Stomach (tissue), 4 donors: ENCODE measurements at regions not wholly inside any gene's neighbourhood (a gene's known extent, or its start where the extent isn't known, plus 50 kb on each side); places are given as distances from the start of the nearest gene placed in this dataset.

Source experiments
- EP300 ChIP-seq: sonication (generic); formaldehyde crosslinking; IDR thresholded peaks from one replicate; pipeline ENCODE4 v1.6.1; 2017; ENCODE audit warnings: antibody characterized with exemption
- POLR2A ChIP-seq, 4 donors: fragments of 450-650 bp; IDR thresholded peaks; one replicate each; pipeline ENCODE4 v1.6.1; 2016; ENCODE audit warnings: antibody characterized with exemption in 4 of 4, control low read depth in 2 of 4, mild to moderate bottlenecking in 1 of 4, moderate library complexity in 1 of 4
- POLR2AphosphoS5 ChIP-seq, 3 donors: sonication (generic); formaldehyde crosslinking; IDR thresholded peaks; one replicate each; pipeline ENCODE4 v1.6.1; 2016; ENCODE audit warnings: antibody characterized with exemption in 3 of 3
- TF ChIP-seq, protein P1 (sequence below), 7 experiments: fragments of 450-650 bp in 4 of 7; fragments of 200-600 bp in 3 of 7; sonication (generic) in 3 of 7; IDR thresholded peaks; one replicate each; pipeline ENCODE4 v1.5.1; 2016 to 2019; ENCODE audit warnings: antibody characterized with exemption in 7 of 7, control low read depth in 2 of 7, mild to moderate bottlenecking in 1 of 7

DNA sequence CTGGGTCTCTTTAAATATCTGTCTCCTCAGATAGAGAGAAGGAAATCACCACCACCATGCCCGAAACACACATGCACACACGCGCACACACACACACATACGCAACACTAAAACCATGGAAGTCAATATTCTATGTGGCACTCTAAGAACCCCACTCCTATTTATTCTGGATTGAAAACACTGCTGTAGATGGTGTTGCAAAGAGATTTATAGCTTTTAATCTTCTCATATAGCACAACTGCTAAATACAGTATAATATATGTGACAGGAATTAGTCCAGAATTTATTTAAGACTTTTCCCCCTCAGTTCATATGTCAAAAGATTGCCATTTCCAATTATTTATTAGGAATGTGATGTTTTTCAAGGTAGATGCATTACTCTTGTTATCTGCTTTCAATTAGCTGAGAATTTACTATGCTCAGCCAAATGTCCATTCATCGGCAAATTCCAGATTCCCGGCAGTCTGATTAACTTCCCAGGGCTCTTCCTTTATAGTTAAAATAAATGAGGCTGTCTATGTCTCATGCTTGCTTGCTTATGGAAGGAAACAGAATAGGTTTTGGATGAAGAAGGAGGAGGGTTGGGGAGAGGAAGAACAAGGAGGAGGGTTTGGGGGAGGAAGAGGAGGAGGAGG is 115.4 kb upstream of the NDP start:
- TF ChIP-seq, protein P1, sequence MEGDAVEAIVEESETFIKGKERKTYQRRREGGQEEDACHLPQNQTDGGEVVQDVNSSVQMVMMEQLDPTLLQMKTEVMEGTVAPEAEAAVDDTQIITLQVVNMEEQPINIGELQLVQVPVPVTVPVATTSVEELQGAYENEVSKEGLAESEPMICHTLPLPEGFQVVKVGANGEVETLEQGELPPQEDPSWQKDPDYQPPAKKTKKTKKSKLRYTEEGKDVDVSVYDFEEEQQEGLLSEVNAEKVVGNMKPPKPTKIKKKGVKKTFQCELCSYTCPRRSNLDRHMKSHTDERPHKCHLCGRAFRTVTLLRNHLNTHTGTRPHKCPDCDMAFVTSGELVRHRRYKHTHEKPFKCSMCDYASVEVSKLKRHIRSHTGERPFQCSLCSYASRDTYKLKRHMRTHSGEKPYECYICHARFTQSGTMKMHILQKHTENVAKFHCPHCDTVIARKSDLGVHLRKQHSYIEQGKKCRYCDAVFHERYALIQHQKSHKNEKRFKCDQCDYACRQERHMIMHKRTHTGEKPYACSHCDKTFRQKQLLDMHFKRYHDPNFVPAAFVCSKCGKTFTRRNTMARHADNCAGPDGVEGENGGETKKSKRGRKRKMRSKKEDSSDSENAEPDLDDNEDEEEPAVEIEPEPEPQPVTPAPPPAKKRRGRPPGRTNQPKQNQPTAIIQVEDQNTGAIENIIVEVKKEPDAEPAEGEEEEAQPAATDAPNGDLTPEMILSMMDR (IDR thresholded peaks at IDR 0.05) = no peak
- TF ChIP-seq POLR2A (IDR thresholded peaks at IDR 0.05) (no peak), POLR2AphosphoS5 (IDR thresholded peaks at IDR 0.05) (no peak), EP300 (no peak)
